HS-5 (cell line): ENCODE measurements at regions not wholly inside any gene's neighbourhood (a gene's known extent, or its start where the extent isn't known, plus 50 kb on each side); places are given as distances from the start of the nearest gene placed in this dataset.

Experiments
- DNase-seq: peaks from one replicate; pipeline ENCODE4 v3.0.0-alpha.2; 2012; ENCODE audit warnings: low read depth

DNA sequence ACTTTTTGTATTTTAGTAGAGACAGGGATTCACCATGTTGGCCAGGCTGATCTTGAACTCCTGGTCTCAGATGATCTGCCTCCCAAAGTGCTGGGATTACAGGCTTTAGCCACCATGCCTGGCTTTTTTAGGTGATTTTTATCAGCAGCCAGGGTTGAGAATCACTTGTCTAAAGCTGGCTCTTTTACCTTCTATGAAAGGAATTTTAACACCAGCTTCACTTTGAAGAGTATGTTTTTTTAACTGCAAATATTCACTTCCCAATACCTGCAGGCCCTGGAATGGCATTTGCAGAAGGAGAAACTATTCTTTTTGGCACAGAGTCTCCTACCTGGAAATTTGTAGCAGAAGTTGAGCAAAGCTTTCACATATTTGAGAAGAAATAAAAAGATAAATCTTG is 63.6 kb upstream of the NAA20 start:
- DNase-seq, result no peak

DNA sequence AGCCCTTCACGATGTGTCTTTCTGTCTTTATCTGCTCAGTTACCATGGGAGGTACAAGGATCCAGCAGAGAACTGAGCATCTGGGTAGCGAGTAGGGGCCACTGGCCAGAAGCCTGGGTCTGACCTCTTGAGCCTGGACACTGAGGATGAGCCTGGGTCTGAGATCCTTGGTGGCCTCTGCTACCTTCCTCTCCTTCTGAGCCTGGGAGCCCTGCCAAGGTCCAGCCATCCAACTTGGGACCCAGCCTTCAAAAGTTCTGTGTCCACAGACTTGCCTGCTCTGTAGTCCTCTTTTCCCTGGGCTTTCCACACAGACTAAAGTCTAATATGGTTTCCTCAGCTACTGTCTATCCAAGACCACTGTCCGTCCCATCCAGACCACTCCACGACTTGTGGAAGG is 60.2 kb upstream of the NAA20 start:
- no peak for DNase-seq

DNA sequence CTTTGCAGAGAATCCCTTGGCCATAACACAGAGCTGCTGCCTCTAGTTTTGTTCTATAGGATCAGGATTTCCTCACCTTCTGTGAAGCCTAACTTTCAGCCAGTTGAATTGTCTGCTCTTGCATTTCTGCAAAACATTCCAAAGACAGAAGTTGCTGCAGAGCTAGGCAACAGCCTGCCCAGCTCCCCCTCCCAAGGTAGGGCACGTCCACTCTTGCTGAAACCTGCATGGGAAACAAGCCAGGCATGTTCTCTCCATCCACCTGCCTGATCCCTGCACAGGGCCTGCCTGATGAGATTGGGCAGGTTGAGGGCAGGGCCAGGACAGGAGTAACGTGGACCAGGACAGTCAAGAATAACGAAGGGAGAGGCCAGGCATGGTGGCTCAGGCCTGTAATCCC is 58.9 kb upstream of the NAA20 start:
- DNase-seq, result no peak

DNA sequence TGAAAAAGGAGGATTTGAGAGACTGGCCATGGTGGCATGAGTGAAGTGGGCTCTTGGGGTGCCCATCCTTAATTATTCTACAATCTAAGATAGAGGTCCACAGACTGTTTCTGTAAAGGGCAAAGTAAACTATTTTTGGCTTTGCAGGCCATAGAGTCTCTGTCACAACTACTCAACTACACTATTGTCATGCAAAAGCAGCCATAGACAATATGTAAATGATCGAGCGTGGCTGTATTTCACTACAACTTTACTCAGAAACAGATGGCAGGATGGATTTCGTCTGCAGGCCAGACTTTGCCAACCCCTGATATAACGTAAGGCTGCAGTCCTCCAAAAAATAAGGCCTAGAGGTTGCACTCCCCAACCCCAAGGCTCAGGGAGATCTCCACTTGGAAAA is 58.2 kb upstream of the NAA20 start:
- no peak for DNase-seq

DNA sequence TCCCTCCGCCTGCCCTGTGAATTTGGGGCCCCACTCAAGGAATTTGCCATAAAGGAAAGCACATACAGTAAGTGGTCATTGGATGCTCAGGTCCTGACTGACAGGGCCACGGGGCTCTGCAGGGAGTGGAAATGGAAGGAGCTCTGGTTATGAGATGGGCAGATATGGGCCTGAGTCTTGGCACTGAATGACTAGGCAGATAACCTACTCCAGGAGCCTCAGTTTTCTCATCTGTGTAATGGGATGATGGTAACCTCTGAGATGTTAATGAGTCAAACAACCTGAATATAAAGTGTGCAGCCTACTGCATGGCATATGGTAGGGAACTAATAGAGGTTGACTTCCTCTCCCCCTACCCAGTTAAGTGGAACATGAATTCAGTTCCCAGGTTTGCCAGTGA is 56.4 kb upstream of the NAA20 start:
- DNase-seq, result no peak

- DNase-seq, result no peak
These were observed 55.9 kb upstream of the NAA20 start for GRCh38 chr20:19961293-19961692.

DNA sequence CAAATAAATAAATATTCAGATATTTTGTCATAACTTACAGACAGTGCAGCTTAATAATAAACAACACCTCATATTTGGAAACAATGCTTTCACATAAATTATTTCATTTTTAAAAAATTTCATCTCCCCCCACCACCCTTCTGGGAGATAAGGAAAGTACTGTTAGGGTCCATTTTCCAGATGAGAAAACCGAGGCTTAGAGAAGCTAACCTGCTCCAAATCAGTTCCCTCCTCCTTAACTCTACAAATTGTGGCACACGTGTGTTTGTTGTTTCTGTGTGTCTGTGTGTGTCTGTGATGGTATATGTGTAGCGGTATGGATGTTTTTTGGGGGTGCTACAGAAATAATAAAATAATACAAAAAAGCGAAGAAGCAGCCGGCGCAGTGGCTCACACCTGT is 54.2 kb upstream of the NAA20 start:
- no peak for DNase-seq

GRCh38 chr20:19964289-19965265 is 52.6 kb upstream of the NAA20 start:
- peak; percentile 81 for DNase-seq

DNA sequence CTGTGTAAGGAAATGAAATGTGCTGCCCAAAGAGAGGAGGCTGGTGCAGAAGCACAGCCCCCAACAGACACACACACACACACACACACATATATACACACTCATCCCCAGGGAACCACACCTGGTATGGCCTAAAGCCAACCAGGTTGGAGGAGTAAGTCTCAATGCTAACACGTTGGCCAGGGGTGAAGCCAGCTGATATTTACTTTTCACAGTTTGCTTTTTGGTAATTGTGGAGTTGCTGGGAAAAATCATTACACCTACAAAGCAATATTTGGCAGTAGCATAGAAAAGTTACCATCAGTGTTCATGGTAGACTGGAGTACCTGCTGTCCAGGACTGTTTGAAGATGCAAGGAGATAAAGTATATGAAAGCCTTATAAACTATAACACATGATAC is 50.3 kb upstream of the NAA20 start:
- DNase-seq, result no peak
